ENCODE measurements at regions not wholly inside any gene's neighbourhood (a gene's known extent, or its start where the extent isn't known, plus 50 kb on each side); places are given as distances from the start of the nearest gene placed in this dataset.
A peak's percentile ranks its signal among the peaks of the same experiment; 100 is the strongest.

GRCh38 chr2:114134146-114134545 is 244.3 kb downstream of the ACTR3 start:
- no peak for DNase-seq (ENCODE audit: low spot score)

DNA sequence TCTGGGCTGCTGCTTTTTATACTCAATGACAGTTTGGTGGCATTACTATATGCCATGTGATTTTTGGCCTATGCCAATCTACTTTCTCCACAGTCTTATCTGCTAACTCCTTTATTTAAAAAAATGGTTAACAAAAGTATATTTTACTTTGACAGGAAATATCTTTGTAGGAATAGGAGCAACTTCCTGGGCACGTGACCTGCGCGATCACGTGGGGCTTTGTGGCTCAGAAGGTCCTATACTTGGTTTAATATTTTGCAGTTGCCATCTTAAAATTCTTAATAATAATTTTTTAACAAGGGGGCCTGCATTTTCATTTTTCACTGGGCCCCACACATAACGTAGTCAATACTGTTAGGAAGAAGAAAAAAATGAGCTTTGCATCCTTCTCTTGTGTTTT is 249.7 kb downstream of the ACTR3 start:
- DNase-seq (ENCODE audit: low spot score), result no peak

DNA sequence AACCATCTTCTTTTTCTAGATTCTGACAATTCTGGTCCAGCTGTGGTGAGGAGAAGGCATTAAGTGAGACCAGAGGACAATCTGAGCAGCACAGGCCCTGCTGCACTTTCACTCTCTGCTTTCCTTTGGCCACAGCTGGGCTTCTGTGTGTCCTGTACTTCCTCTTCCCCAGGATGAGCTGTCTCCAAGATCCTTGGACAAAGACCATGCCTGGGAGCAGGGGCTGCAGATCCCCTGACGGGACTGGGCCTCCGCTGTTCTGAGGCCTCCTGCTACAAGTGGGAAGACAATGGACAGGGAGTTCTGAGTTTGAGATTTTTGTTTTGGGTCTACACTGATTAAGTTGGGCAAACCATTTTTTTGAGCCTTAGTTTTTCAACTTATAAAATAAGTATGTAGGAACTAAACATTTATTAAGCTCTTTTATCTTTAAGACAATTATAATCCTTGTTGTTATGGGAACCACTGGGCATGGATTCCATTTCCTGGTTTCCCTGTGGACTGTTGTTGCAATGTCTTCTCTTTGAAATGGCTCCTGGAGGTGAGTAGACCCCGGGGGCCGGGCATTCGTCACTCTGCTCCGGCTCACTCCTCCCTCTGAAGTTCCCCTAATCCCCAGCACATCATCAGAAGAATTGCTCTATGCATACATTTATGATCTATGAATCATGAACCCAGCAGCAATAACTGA is 266.6 kb downstream of the ACTR3 start:
- no peak for DNase-seq (ENCODE audit: low spot score)

DNA sequence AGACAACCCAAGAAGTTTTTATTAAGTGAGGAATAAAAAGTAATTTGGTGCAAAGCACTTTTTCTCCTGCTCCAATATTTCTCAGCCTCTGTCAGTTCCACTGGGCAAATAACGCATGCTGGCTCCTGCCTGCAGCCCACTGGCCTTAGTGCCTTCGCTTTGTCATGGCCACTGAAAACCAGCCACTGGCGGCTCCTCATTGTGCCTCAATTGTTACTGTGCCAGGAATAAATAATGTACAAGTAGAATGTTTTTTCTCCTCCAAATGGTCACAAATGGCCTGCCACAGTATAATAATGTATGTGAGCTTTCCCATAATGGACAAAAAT is 267.1 kb downstream of the ACTR3 start:
- DNase-seq (ENCODE audit: low spot score), result no peak

GRCh38 chr2:114160263-114160981 is 270.5 kb downstream of the ACTR3 start:
- DNase-seq (ENCODE audit: low spot score), result no peak

- no peak for DNase-seq (ENCODE audit: low spot score)
Observed at GRCh38 chr2:114161371-114161770, 271.5 kb downstream of the ACTR3 start.

DNA sequence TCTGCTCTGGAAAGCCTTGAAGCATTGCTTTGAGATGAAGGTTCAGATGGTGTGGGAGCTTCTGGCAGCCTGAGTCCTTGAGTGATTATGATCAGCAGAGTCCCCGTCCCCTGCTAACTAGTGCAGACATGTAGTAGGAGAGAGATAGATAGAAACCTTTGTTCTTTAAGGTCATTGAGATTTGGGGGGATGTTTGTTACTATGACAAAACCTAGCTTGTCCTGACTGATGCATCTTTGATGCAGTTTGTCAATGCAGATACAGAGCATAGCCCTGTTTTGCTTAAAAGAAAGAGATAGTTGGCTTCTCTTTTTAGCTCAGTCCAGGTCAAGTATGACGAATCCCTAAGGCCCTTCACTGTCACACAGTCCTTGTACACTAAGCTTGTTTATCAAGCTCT is 274.6 kb upstream of the DPP10 start:
- DNase-seq (ENCODE audit: low spot score), result no peak

GRCh38 chr2:114170070-114170469 is 272.4 kb upstream of the DPP10 start:
- DNase-seq (ENCODE audit: low spot score), result no peak

DNA sequence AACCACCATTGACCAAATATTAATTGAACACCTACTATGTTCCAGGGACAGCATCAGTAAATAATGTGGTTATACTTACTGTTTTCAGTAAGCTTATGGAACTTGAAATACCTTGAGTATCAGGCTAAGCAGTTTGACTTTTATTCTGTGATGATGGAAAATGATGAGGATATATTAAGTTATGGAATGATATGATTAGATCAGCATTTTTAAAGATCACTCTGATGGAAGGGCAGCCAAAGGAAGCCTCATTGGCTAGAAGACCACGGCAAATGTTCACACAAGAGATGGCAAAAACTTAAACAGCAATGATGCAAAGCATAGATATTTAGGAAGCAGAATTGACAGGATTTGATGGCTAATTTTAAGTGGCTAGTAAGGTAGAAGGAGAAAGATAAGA is 266.9 kb upstream of the DPP10 start:
- no peak for DNase-seq (ENCODE audit: low spot score)

DNA sequence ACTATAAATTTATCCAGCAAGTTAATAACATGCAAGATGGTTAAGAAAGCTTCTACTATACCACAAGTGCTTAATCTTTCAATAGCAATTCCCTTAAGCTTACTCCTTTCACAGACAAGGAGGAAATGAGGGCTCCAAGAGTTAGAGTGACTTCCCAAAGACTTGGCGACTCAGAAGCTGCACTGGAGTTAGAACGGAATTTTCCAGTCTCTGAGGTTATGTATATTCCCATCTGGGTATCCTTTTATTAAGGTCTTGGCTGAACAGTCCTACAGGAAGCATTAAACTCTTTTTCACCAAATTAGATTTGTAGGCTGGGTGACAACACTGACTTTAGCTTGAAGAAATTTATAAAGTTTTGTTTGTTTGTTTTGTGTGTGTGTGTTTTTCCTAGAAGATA is 256.9 kb upstream of the DPP10 start:
- DNase-seq (ENCODE audit: low spot score), result no peak

DNA sequence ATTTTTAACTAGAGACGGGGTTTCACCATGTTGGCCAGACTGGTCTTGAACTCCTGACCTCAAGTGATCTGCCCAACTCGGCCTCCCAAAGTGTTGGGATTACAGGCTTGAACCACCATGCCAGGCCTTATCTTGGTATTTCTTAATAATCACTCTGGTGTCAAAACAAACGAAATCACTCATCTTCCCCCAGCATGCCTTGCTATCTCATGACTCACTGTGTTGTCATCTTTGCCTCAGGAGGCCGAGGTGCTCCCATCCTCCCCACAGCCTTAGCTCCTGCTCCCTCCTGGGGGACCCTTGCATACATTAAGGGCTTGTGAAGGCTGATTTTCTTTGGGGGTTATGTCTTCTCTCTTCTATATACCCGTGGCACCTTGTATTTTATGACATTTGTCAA is 250.1 kb upstream of the DPP10 start:
- no peak for DNase-seq (ENCODE audit: low spot score)

GRCh38 chr2:114201781-114202180 is 240.7 kb upstream of the DPP10 start:
- DNase-seq (ENCODE audit: low spot score), result peak; percentile 4

GRCh38 chr2:114203679-114204078 is 238.8 kb upstream of the DPP10 start:
- DNase-seq (ENCODE audit: low spot score), result no peak

DNA sequence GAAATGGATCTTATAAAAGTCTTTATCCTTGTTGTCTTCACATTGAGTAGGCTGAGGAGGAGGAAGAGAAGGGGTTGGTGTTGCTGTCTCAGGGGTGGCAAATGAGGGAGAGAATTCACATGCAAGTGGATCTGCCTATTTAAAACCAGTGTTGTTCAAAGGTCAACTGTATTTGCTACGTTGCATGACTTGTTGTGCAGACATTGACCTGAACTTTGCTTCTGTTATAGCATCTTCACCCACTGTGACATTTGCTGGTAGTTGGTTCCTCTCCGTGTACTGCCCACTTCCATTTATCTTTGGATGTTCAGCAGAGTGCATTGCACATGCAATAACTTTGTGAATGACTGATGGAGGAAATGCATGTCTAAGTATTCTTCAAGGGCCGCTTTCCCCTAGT is 228.6 kb upstream of the DPP10 start:
- no peak for DNase-seq (ENCODE audit: low spot score)

GRCh38 chr2:114218383-114218782 is 224.1 kb upstream of the DPP10 start:
- no peak for DNase-seq (ENCODE audit: low spot score)

DNA sequence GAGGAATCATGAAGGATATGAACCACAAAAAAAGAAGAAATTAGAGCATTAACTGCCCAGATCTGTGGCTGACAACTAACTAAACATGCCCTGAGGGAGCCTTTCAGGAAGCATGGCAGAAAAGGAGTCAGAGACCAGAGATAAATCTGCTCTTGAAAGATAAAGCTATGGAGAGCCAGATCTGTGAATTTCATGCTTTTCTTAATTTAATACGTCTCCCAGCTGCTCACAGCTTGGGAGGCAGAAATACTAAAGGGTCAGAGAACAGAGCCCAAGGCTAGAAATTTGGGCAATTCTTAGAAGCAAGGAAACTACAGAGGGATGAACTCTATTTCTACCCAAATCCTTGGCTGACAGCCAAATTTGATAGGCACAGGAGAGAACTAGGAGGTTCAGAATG is 223.0 kb upstream of the DPP10 start:
- no peak for DNase-seq (ENCODE audit: low spot score)

DNA sequence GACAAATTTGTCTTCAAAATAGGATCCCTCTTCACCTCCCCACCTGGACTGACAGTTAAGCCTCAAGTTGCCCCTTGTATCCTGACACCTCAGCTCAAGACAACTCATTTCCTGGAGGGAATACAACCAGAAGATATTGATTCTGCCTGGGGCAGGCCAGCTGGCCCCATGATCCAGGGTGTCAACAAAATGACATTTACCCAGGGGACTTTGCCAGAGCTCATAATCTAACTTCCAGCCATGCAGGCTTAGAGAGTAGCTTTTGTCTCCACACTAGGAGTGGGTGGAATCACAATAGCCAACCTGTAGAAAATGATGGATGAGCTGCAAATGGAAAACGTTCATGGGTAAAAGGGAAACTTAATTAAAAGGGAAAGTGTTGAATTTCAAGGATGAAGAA is 220.1 kb upstream of the DPP10 start:
- no peak for DNase-seq (ENCODE audit: low spot score)

DNA sequence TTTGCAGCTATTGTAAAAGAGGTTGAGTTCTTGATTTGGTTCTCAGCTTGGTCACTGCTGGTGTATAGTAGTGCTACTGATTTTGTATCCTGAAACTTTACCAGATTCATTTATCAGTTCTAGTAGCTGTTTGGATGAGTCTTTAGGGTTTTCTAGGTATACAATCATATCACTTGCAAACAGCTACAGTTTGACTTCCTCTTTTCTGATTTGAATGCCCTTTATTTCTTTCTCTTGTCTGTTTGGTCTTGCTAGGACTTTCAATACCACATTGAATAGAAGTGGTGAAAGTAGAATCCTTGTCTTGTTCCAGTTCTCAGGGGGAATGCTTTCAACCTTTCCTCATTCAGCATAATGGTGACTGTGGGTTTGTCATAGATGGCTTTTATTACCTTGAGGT is 210.5 kb upstream of the DPP10 start:
- DNase-seq (ENCODE audit: low spot score), result no peak

DNA sequence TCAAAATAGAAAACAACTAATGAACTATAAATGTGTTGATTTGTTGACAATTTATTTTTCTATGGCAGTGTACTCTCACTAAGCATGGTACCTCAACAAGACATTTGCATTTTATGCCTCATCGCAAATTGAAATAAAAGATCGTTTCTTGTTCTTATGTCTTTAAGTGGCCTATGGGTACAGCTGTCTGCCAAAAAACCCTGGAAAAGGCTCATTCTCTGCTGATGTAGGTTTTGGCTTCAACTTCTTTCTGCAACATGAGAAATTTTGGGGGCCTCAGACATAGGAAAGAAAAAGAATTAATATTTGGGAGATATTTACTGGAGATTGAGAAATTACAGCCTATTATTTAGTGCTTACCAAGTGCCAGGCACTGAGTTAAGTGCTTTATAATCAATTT is 205.1 kb upstream of the DPP10 start:
- no peak for DNase-seq (ENCODE audit: low spot score)

DNA sequence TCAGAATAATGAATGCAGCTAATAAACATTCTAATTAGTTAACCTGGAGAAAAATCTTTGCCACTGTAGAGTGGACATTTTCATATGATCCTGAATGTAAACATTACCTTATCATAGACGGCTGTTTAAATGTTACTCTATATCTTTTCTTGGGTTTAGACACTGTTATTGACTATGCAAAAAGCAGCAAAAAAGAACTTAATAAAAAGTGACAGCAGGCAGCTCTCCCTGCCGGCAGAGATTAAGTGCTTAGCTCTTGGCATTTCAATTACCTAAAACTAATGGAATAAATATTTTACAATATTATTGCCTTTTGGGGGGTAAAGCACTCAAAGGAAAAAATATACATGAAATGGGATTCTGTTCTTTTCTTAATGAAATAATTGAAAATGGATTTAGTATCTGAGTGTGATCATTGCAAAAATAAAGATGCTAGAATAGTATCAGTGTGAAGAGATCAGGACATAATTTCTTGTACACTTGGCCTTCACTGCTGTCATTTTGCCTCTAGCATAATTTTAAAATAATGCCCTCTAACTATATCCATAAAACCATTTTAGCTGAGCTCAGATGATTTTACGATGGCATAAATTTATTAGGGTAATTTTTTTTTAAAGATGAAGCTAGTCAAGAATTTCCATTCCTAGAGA is 203.4 kb upstream of the DPP10 start:
- no peak for DNase-seq (ENCODE audit: low spot score)

DNA sequence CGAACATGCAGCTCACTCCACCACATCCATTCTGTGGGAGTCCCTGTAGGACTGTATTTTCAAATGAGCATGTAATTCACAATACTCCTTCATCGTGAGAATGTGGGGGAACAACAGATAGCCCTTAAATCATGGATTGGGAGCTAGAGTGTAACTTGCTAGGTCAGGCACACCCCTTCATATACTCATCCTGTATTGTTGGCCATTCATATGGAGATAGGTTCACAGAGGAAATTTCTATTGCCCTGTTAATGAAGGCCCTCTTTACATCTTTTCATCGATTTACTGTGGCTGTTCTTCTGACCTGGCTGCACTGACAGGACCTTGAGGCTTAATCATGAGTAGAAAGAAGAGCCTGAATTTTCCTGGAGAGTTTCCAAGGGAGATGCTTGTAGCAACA is 193.8 kb upstream of the DPP10 start:
- no peak for DNase-seq (ENCODE audit: low spot score)

DNA sequence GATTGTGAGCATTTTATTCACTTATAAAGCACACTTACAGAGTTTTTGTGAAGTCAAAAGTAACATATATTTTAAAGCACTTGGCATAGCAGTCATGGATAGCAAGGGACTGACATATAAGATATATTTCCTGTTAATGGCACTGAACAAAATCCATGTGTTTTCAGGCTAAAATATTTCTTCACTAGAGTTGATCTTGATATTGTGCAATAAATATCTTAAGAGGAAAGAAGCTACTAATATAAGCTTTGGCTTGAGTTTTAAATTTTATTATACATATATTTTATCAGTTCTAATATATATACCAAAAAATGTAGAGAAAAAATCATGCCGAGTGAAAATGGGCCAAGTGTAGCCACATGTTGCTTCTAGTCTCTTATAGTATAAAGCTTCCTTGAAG is 189.7 kb upstream of the DPP10 start:
- DNase-seq (ENCODE audit: low spot score), result no peak

DNA sequence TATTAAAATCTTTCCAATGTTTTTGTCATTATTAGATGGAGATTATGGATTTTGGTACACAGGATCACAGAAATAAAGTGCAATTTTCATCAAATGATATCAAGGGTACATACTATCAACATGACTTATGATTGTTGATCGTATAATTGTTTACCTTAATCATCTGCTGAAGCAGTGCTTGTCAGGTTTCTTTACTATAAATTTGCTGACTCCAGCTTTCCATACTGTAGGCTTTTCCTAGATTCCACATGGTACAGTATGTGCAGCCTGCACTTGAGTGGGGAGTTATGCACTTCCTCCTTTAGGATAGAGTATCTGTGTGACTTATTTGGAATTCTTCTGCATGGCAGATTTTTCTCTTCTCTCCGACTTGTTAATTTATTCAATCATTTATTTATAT is 187.6 kb upstream of the DPP10 start:
- DNase-seq (ENCODE audit: low spot score), result no peak

GRCh38 chr2:114259389-114259788 is 183.1 kb upstream of the DPP10 start:
- DNase-seq (ENCODE audit: low spot score), result no peak

All from NAMALWA (cell line).